NB4 (cell line): ENCODE measurements at regions not wholly inside any gene's neighbourhood (a gene's known extent, or its start where the extent isn't known, plus 50 kb on each side); places are given as distances from the start of the nearest gene placed in this dataset.

Experiments used
- CTCF ChIP-seq: IDR thresholded peaks from one replicate; pipeline ENCODE4 v1.5.1; 2012; ENCODE audit warnings: low read depth, low read length
- POLR2A ChIP-seq: IDR thresholded peaks from 2 replicates; pipeline ENCODE4 v1.6.1; 2011; ENCODE audit warnings: mild to moderate bottlenecking; ENCODE audit not compliant: insufficient read length; ENCODE audit errors: extremely low read depth

- TF ChIP-seq CTCF (no peak), POLR2A (no peak)
Measured at GRCh38 chr1:148367596-148367995, 115.5 kb downstream of the PPIAL4G start.
